Loucy (cell line): ENCODE measurements at regions not wholly inside any gene's neighbourhood (a gene's known extent, or its start where the extent isn't known, plus 50 kb on each side); places are given as distances from the start of the nearest gene placed in this dataset.

Source experiments
- H2AFZ ChIP-seq: fragments of 200-600 bp; sonication (generic); 2 replicates; pipeline ENCODE4 v1.6.0; 2016; ENCODE audit warnings: antibody characterized with exemption, mild to moderate bottlenecking, low read length, moderate library complexity
- H3F3A ChIP-seq: fragments of 200-600 bp; 2 replicates; pipeline ENCODE4 v1.6.0; 2016; ENCODE audit warnings: antibody characterized with exemption, low read depth, mild to moderate bottlenecking
- H3K27me3 ChIP-seq: fragments of 200-600 bp; sonication (generic); 2 replicates; pipeline ENCODE4 v1.6.1; 2014; ENCODE audit warnings: low read length, mild to moderate bottlenecking; ENCODE audit not compliant: insufficient read depth, poor library complexity, severe bottlenecking
- H3K36me3 ChIP-seq: fragments of 200-600 bp; sonication (generic); 2 replicates; pipeline ENCODE4 v1.6.1; 2016; ENCODE audit warnings: low read length; ENCODE audit not compliant: insufficient read depth
- H3K4me1 ChIP-seq: fragments of 200-600 bp; sonication (generic); 2 replicates; pipeline ENCODE4 v1.5.1; 2014; ENCODE audit warnings: low read length, mild to moderate bottlenecking; ENCODE audit not compliant: insufficient read depth, poor library complexity, severe bottlenecking
- H3K4me2 ChIP-seq: fragments of 200-600 bp; sonication (generic); 2 replicates; pipeline ENCODE4 v1.6.0; 2014; ENCODE audit warnings: antibody characterized with exemption, low read length, low read depth, mild to moderate bottlenecking; ENCODE audit not compliant: poor library complexity, severe bottlenecking
- H3K4me3 ChIP-seq: fragments of 200-600 bp; sonication (generic); 2 replicates; pipeline ENCODE4 v1.5.1; 2014; ENCODE audit warnings: low read length, mild to moderate bottlenecking, mixed read lengths; ENCODE audit not compliant: poor library complexity, severe bottlenecking
- H3K79me2 ChIP-seq: fragments of 200-600 bp; sonication (generic); 2 replicates; pipeline ENCODE4 v1.6.1; 2014; ENCODE audit warnings: low read length; ENCODE audit not compliant: insufficient read depth
- H3K9ac ChIP-seq: fragments of 200-600 bp; sonication (generic); 2 replicates; pipeline ENCODE4 v1.6.0; 2014; ENCODE audit warnings: mild to moderate bottlenecking, low read depth, low read length, moderate library complexity; ENCODE audit not compliant: poor library complexity, severe bottlenecking
- H3K9me2 ChIP-seq: fragments of 200-600 bp; sonication (generic); replicated peaks from 2 replicates; pipeline ENCODE4 v1.6.1; 2016; ENCODE audit warnings: low read depth, low read length, mixed read lengths
- H3K9me3 ChIP-seq: fragments of 200-600 bp; sonication (generic); 2 replicates; pipeline ENCODE4 v1.6.1; 2014; ENCODE audit warnings: mild to moderate bottlenecking, antibody characterized with exemption, low read length, low read depth; ENCODE audit not compliant: insufficient read depth
- H4K20me1 ChIP-seq: fragments of 200-600 bp; sonication (generic); 2 replicates; pipeline ENCODE4 v1.6.0; 2014; ENCODE audit warnings: antibody characterized with exemption, low read length, mild to moderate bottlenecking; ENCODE audit not compliant: insufficient read depth, poor library complexity, severe bottlenecking
- CTCF ChIP-seq: fragments of 200-600 bp; sonication (generic); conservative IDR thresholded peaks from 2 replicates; pipeline ENCODE4 v1.5.1; 2014; ENCODE audit warnings: mild to moderate bottlenecking, antibody characterized with exemption, low read length
- EZH2phosphoT487 ChIP-seq: fragments of 200-600 bp; IDR thresholded peaks from 2 replicates; pipeline ENCODE4 v1.6.1; 2018; ENCODE audit warnings: antibody characterized with exemption, mild to moderate bottlenecking, moderate library complexity, borderline replicate concordance

- Histone ChIP-seq H3K4me1 (no peaks in the 10 kb centered on the region), H3F3A (no peaks in the 10 kb centered on the region), H3K4me3 (no peak overlapping the region), H3K79me2 (no peaks in the 10 kb centered on the region), H4K20me1 (no peaks in the 10 kb centered on the region), H2AFZ (no peak overlapping the region), H3K36me3 (no peaks in the 10 kb centered on the region), H3K27me3 (no peaks in the 10 kb centered on the region), H3K9me3 (no peaks in the 10 kb centered on the region), H3K9me2 (no peaks in the 10 kb centered on the region), H3K4me2 (no peak overlapping the region), H3K9ac (no peak overlapping the region)
- TF ChIP-seq EZH2phosphoT487: no peak
- TF ChIP-seq CTCF: no peak
Observed at GRCh38 chr16:7849841-7850240, 517.2 kb downstream of the RBFOX1 start.

GRCh38 chr16:7843261-7843660 is 510.6 kb downstream of the RBFOX1 start:
- Histone ChIP-seq H3K79me2 (no peaks in the 10 kb centered on the region), H2AFZ (no peak overlapping the region), H3K9ac (no peak overlapping the region), H3K27me3 (no peaks in the 10 kb centered on the region), H3K4me2 (no peak overlapping the region), H3K4me3 (no peak overlapping the region), H3F3A (no peaks in the 10 kb centered on the region), H3K4me1 (no peaks in the 10 kb centered on the region), H4K20me1 (no peaks in the 10 kb centered on the region), H3K9me2 (no peaks in the 10 kb centered on the region), H3K36me3 (no peaks in the 10 kb centered on the region), H3K9me3 (no peaks in the 10 kb centered on the region)
- TF ChIP-seq EZH2phosphoT487 (no peak), CTCF (no peak)

- no peaks in the 10 kb centered on the region for H3K27me3 ChIP-seq
Observed at GRCh38 chr16:7839568-7839967, 506.9 kb downstream of the RBFOX1 start.

More at GRCh38 chr16:7839568-7839967, 506.9 kb downstream of the RBFOX1 start:
- TF ChIP-seq CTCF (no peak), EZH2phosphoT487 (no peak)
- Histone ChIP-seq H3K9ac (no peak overlapping the region), H3K9me3 (no peaks in the 10 kb centered on the region), H2AFZ (no peak overlapping the region), H3K79me2 (no peaks in the 10 kb centered on the region), H3K36me3 (no peaks in the 10 kb centered on the region), H4K20me1 (no peaks in the 10 kb centered on the region), H3K4me2 (no peak overlapping the region), H3K4me1 (no peaks in the 10 kb centered on the region), H3K4me3 (no peak overlapping the region), H3K9me2 (no peaks in the 10 kb centered on the region), H3F3A (no peaks in the 10 kb centered on the region)
